NCI-H2107 treated with DMSO at 0.1 percent for 48 hours (cell line): ENCODE measurements at regions not wholly inside any gene's neighbourhood (a gene's known extent, or its start where the extent isn't known, plus 50 kb on each side); places are given as distances from the start of the nearest gene placed in this dataset.

Experiments used
- DNase-seq: peaks from one replicate; lab custom pipeline; 2025; ENCODE audit not compliant: unreplicated experiment; lab: John Stamatoyannopoulos, UW

- DNase-seq: no peak
These were observed 59.5 kb upstream of the DYNAP start for GRCh38 chr18:54531402-54532065.

- DNase-seq: no peak
These were observed 58.8 kb upstream of the DYNAP start for GRCh38 chr18:54532222-54532621.

GRCh38 chr18:54532962-54533361 is 58.1 kb upstream of the DYNAP start:
- DNase-seq: no peak
